Fibroblast of lung (primary cell): ENCODE measurements at regions not wholly inside any gene's neighbourhood (a gene's known extent, or its start where the extent isn't known, plus 50 kb on each side); places are given as distances from the start of the nearest gene placed in this dataset.

ENCODE experiments used
- DNase-seq, 2 donors: peaks; one replicate each; pipeline versions ENCODE4 v3.0.0 to v3.0.0-alpha.2; 2010; ENCODE audit warnings: low read depth in 2 of 2
- H2AFZ ChIP-seq: 2 replicates; pipeline ENCODE4 v1.5.1; 2012; ENCODE audit warnings: low read length, control low read depth, inconsistent platforms
- H3K27ac ChIP-seq: 2 replicates; pipeline ENCODE4 v1.5.1; 2011; ENCODE audit warnings: low read length, control low read depth; ENCODE audit not compliant: insufficient read depth
- H3K27me3 ChIP-seq: 2 replicates; pipeline ENCODE4 v1.5.1; 2011; ENCODE audit warnings: mild to moderate bottlenecking, low read length; ENCODE audit not compliant: control insufficient read depth, insufficient read depth
- H3K36me3 ChIP-seq: 2 replicates; pipeline ENCODE4 v1.5.1; 2011; ENCODE audit warnings: low read length; ENCODE audit not compliant: control insufficient read depth, insufficient read depth
- H3K4me1 ChIP-seq: 2 replicates; pipeline ENCODE4 v1.5.1; 2011; ENCODE audit warnings: low read length; ENCODE audit not compliant: control insufficient read depth, insufficient read depth; ENCODE audit errors: extremely low read depth
- H3K4me2 ChIP-seq: 2 replicates; pipeline ENCODE4 v1.5.1; 2011; ENCODE audit warnings: low read length, control low read depth; ENCODE audit not compliant: insufficient read depth; ENCODE audit errors: extremely low read depth
- H3K4me3 ChIP-seq, 4 experiments: fragments of 200-600 bp in 1 of 4; sonication (generic) in 1 of 4; replicated peaks in 1 of 4; 2 replicates each; pipeline ENCODE4 v1.5.1; 2011 to 2016; ENCODE audit warnings: low read length in 4 of 4, low read depth in 3 of 4, mild to moderate bottlenecking in 3 of 4, control low read depth in 2 of 4, inconsistent platforms in 1 of 4, mixed read lengths in 1 of 4; ENCODE audit not compliant: insufficient read depth in 1 of 4; ENCODE audit errors: control extremely low read depth in 1 of 4
- H3K79me2 ChIP-seq: 2 replicates; pipeline ENCODE4 v1.5.1; 2012; ENCODE audit warnings: mild to moderate bottlenecking, low read length, inconsistent platforms; ENCODE audit not compliant: control insufficient read depth, insufficient read depth
- H3K9ac ChIP-seq: 2 replicates; pipeline ENCODE4 v1.5.1; 2011; ENCODE audit warnings: mild to moderate bottlenecking, low read length, control low read depth; ENCODE audit not compliant: insufficient read depth
- H3K9me3 ChIP-seq: 2 replicates; pipeline ENCODE4 v1.5.1; 2012; ENCODE audit warnings: low read depth, low read length; ENCODE audit not compliant: control insufficient read depth, insufficient read depth
- H4K20me1 ChIP-seq: 2 replicates; pipeline ENCODE4 v1.5.1; 2011; ENCODE audit warnings: low read length; ENCODE audit not compliant: control insufficient read depth, insufficient read depth; ENCODE audit errors: extremely low read depth
- EZH2 ChIP-seq: IDR thresholded peaks from 2 replicates; pipeline ENCODE4 v1.5.1; 2012; ENCODE audit warnings: low read length, control low read depth, mild to moderate bottlenecking; ENCODE audit errors: missing control alignments
- TF ChIP-seq, protein P1 (sequence below), 2 donors: IDR thresholded peaks in 1 of 2; conservative IDR thresholded peaks in 1 of 2; 1 replicate in 1 of 2; 2 replicates in 1 of 2; pipeline ENCODE4 v1.5.1; 2011 to 2012; ENCODE audit warnings: low read length in 2 of 2, control low read depth in 1 of 2, inconsistent platforms in 1 of 2, low read depth in 1 of 2, mild to moderate bottlenecking in 1 of 2

DNA sequence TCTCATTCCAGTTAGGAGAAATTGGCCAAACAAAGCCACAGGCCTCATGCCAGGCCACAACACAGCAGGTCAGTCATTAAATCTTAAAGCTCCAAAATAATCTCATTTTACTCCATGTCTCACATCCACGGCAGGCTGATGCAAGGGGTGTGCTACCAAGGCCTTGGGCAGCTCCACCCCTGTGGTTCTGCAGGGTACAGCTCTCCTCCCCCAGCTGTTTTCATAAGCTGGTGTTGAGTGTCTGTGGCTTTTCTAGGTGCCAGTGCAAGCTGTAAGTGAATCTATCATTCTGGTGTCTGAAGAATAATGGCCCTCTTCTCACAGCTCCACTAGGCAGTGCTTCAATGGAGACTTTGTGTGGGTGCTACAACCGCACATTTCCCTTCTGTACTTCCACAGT is 949.2 kb downstream of the TECRL start:
- Histone ChIP-seq H2AFZ (no peak overlapping the region), H3K27me3 (no peaks in the 10 kb centered on the region), H3K79me2 (no peaks in the 10 kb centered on the region), H3K36me3 (no peaks in the 10 kb centered on the region), H4K20me1 (no peaks in the 10 kb centered on the region), H3K4me2 (no peak overlapping the region), H3K9ac (no peak overlapping the region), H3K4me3 (no peak overlapping the region), H3K27ac (no peak overlapping the region), H3K9me3 (no peaks in the 10 kb centered on the region), H3K4me1 (no peaks in the 10 kb centered on the region)
- no peak for DNase-seq
- TF ChIP-seq, protein P1, sequence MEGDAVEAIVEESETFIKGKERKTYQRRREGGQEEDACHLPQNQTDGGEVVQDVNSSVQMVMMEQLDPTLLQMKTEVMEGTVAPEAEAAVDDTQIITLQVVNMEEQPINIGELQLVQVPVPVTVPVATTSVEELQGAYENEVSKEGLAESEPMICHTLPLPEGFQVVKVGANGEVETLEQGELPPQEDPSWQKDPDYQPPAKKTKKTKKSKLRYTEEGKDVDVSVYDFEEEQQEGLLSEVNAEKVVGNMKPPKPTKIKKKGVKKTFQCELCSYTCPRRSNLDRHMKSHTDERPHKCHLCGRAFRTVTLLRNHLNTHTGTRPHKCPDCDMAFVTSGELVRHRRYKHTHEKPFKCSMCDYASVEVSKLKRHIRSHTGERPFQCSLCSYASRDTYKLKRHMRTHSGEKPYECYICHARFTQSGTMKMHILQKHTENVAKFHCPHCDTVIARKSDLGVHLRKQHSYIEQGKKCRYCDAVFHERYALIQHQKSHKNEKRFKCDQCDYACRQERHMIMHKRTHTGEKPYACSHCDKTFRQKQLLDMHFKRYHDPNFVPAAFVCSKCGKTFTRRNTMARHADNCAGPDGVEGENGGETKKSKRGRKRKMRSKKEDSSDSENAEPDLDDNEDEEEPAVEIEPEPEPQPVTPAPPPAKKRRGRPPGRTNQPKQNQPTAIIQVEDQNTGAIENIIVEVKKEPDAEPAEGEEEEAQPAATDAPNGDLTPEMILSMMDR (conservative IDR thresholded peaks at IDR 0.05 in 1 of 2, IDR thresholded peaks at IDR 0.05 in 1 of 2; ENCODE audit: low read depth in 1 of 2, low read length in 2 of 2), result no peak
- TF ChIP-seq EZH2, result no peak

DNA sequence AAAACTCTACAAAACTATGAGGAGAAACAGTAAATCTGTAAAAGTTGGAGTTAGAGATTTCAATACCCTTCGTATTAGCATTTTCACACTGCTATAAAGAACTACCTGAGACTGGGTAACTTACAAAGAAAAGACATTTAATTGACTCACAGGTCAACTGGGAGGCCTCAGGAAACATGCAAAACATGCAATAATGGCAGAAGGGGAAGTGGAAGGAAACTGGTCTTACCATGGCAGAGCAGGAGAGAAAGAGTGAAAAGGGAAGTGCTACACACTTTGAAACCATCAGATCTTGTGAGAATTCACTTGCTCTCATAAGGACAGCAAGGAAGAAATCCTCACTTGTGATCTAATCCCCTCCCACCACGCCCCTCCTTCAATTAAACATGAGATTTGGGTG is 949.9 kb downstream of the TECRL start:
- Histone ChIP-seq H4K20me1 (no peaks in the 10 kb centered on the region), H3K9ac (no peak overlapping the region), H3K36me3 (no peaks in the 10 kb centered on the region), H3K27ac (no peak overlapping the region), H3K27me3 (no peaks in the 10 kb centered on the region), H3K79me2 (no peaks in the 10 kb centered on the region), H3K4me2 (no peak overlapping the region), H3K4me1 (no peaks in the 10 kb centered on the region), H2AFZ (no peak overlapping the region), H3K4me3 (no peak overlapping the region), H3K9me3 (no peaks in the 10 kb centered on the region)
- DNase-seq, result no peak
- TF ChIP-seq, protein P1 (conservative IDR thresholded peaks at IDR 0.05 in 1 of 2, IDR thresholded peaks at IDR 0.05 in 1 of 2; ENCODE audit: low read depth in 1 of 2, low read length in 2 of 2), result no peak
- TF ChIP-seq EZH2, result no peak

DNA sequence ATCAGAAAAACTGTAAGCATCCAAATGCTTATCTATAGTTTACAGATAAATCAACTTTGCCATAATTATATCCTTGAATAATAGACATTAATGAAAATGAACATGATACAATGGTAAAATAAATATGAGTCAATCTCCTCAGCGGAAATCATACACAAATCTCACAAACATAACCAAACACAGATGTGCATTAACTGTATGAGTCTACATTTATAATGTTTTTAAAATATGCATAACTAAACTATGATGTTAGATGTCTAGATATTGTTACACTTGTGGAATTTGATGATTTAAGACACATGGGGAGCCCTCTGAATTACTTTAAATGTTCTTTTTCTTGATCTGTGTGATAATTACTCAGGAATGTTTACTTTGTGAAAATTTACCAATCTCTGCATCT is 951.2 kb downstream of the TECRL start:
- Histone ChIP-seq H3K9ac (no peak overlapping the region), H4K20me1 (no peaks in the 10 kb centered on the region), H3K4me2 (no peak overlapping the region), H3K4me1 (no peaks in the 10 kb centered on the region), H3K27ac (no peak overlapping the region), H3K9me3 (no peaks in the 10 kb centered on the region), H2AFZ (no peak overlapping the region), H3K79me2 (no peaks in the 10 kb centered on the region), H3K36me3 (no peaks in the 10 kb centered on the region), H3K27me3 (no peaks in the 10 kb centered on the region), H3K4me3 (no peak overlapping the region)
- TF ChIP-seq, protein P1 (conservative IDR thresholded peaks at IDR 0.05 in 1 of 2, IDR thresholded peaks at IDR 0.05 in 1 of 2; ENCODE audit: low read depth in 1 of 2, low read length in 2 of 2), result no peak
- TF ChIP-seq EZH2, result no peak
- DNase-seq, result no peak
